Transverse colon (tissue), 4 donors: ENCODE measurements at regions not wholly inside any gene's neighbourhood (a gene's known extent, or its start where the extent isn't known, plus 50 kb on each side); places are given as distances from the start of the nearest gene placed in this dataset.

ENCODE experiments used
- DNase-seq: peaks from one replicate; pipeline ENCODE4 v3.0.0-alpha.2; 2019
- H3K27ac ChIP-seq, 4 donors: fragments of 200-600 bp; sonication (generic); 2 replicates each; pipeline ENCODE4 v1.5.1; 2016 to 2018; ENCODE audit warnings: inconsistent platforms in 4 of 4
- H3K27me3 ChIP-seq: fragments of 200-600 bp; sonication (generic); 2 replicates; pipeline ENCODE4 v1.5.1; 2017; ENCODE audit warnings: inconsistent platforms
- H3K36me3 ChIP-seq, 4 donors: fragments of 200-600 bp; sonication (generic); 2 replicates each; pipeline ENCODE4 v1.5.1; 2017 to 2019; ENCODE audit warnings: inconsistent platforms in 4 of 4
- H3K4me1 ChIP-seq, 4 donors: fragments of 200-600 bp; sonication (generic); 2 replicates each; pipeline ENCODE4 v1.5.1; 2017 to 2020; ENCODE audit warnings: inconsistent platforms in 4 of 4
- H3K4me3 ChIP-seq, 4 donors: fragments of 200-600 bp; sonication (generic); 1 replicate in 1 of 4; 2 replicates in 3 of 4; pipeline versions ENCODE4 v1.5.1 to v1.6.1; 2017 to 2019; ENCODE audit warnings: inconsistent platforms in 4 of 4
- H3K9me3 ChIP-seq, 2 donors: fragments of 200-600 bp; sonication (generic); 2 replicates each; pipeline ENCODE4 v1.5.1; 2017 to 2019; ENCODE audit warnings: inconsistent platforms in 2 of 2
- EP300 ChIP-seq: sonication (generic); formaldehyde crosslinking; IDR thresholded peaks from one replicate; pipeline ENCODE4 v1.6.1; 2017; ENCODE audit warnings: antibody characterized with exemption, low read depth
- POLR2A ChIP-seq: fragments of 450-650 bp; IDR thresholded peaks from one replicate; pipeline ENCODE4 v1.6.1; 2016; ENCODE audit warnings: antibody characterized with exemption, mild to moderate bottlenecking, moderate library complexity
- POLR2AphosphoS5 ChIP-seq, 3 donors: sonication (generic); formaldehyde crosslinking; IDR thresholded peaks; one replicate each; pipeline ENCODE4 v1.6.1; 2016; ENCODE audit warnings: antibody characterized with exemption in 3 of 3
- WGBS, 2 donors: methylation state at CpG; one replicate each; pipeline ENCODE4 v1.1.5; 2018; ENCODE audit warnings: low coverage in 1 of 2; 5-methylcytosine and 5-hydroxymethylcytosine counted together
- in situ Hi-C, 4 donors: fragments of 200-750 bp; cut with MboI; loops; one replicate each; pipeline versions ENCODE4 v1.15.0 to v1.15.1; 2017; ENCODE audit warnings: low sequenced_read_pairs in 3 of 4, low pct_ligation_motif_present in 1 of 4, low pct_unique_long_range_greater_than_20kb in 1 of 4
- intact Hi-C: fragments of 100-400 bp; cut with DNase I; formaldehyde crosslinking; loops from one replicate; pipeline ENCODE4 v1.15.1; 2023; ENCODE audit warnings: low total_unique reads
- TF ChIP-seq, protein P1 (sequence below), 5 experiments: fragments of 200-600 bp in 3 of 5; fragments of 450-650 bp in 2 of 5; sonication (generic) in 3 of 5; IDR thresholded peaks; 1 replicate in 2 of 5; 2 replicates in 3 of 5; pipeline ENCODE4 v1.5.1; 2016 to 2017; ENCODE audit warnings: antibody characterized with exemption in 5 of 5, inconsistent platforms in 3 of 5, mild to moderate bottlenecking in 2 of 5, moderate library complexity in 1 of 5

DNA sequence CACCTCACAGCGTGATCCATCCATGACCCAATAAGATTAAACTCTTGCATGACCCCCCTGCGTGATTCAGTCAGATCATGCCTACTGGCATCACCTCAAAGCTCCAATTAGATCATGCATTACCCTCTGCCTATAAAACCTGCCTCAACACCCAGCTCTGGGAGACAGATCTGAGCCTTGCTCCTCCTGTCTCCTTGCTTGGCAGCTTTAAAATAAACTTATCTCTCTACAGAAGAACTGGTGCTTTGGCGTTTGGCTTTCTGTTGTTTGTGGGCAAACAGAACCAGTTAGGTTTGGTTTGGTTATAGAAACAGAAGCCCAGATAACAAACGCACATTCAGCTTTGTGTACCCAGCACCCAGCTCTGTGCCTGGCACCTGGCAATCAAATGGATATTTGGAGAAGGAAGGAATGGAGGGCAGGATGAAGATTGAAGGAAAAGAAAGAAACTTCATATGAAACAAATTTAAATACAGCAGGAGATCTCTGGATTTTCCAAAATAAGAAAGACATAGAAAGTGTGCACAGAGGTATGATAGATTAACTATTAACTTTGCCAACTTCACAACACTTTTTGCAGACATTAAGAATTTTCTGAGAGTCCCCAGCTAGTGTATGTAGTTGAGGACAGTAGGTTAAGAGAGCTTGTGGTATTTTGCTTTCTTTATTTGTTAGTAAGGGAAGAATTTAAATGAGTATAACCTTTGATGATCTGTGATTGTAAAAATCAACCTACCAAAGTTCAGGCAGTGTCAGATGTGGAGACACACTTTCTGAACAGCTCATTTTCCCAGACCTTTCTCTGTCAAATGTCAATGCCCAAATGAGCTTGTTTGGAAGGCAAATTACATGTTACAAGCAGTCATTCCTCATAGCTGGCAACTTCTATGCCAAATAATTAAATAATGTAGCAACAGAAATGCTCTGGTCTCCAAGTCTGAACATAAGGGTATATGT is 102.1 kb upstream of the ASTN2 start:
- Histone ChIP-seq H3K27ac (no peak overlapping the region), H3K9me3 (no peaks in the 10 kb centered on the region), H3K4me1 (no peaks in the 10 kb centered on the region), H3K4me3 (no peak overlapping the region), H3K27me3 (no peaks in the 10 kb centered on the region), H3K36me3 (no peaks in the 10 kb centered on the region)
- no peak for TF ChIP-seq POLR2A
- TF ChIP-seq, protein P1, sequence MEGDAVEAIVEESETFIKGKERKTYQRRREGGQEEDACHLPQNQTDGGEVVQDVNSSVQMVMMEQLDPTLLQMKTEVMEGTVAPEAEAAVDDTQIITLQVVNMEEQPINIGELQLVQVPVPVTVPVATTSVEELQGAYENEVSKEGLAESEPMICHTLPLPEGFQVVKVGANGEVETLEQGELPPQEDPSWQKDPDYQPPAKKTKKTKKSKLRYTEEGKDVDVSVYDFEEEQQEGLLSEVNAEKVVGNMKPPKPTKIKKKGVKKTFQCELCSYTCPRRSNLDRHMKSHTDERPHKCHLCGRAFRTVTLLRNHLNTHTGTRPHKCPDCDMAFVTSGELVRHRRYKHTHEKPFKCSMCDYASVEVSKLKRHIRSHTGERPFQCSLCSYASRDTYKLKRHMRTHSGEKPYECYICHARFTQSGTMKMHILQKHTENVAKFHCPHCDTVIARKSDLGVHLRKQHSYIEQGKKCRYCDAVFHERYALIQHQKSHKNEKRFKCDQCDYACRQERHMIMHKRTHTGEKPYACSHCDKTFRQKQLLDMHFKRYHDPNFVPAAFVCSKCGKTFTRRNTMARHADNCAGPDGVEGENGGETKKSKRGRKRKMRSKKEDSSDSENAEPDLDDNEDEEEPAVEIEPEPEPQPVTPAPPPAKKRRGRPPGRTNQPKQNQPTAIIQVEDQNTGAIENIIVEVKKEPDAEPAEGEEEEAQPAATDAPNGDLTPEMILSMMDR (IDR thresholded peaks at IDR 0.05): no peak
- TF ChIP-seq POLR2AphosphoS5 (IDR thresholded peaks at IDR 0.05): no peak
- 32 to 33% methylated on average over 3 to 4 of the region's 4 CpGs for WGBS, 2 donors
- no peak for DNase-seq
- intact Hi-C loops: no loop called here
- in situ Hi-C loops: no loop called here

DNA sequence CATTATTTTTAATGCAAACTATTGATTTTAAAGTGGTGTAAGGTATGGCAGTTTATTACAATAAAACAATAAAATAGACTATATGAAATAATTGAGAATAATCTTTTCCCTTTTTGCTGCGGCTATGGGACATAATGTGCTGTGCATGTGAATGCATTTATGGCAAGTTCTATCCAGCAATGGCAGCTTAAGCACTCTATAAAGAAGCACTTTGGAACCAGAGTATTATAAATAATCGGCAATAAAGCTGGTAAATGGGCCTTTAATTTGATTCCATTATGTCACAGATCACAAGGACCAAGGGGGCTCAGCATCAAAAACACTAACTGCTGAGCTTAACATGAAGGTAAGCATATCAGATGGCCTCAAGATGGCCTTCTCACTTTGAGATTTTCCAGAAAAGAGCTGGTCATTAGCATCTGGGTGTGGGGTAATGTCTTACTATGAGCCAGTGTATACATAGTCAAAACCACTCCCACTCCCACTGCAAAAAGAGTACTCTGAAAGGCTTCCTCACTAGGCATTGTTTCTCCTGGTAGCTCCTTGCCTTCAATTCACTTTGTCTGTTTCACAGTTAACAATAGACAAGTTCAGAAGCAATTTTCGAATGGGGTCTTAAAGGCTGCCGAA is 97.1 kb upstream of the ASTN2 start:
- Histone ChIP-seq H3K9me3 (no peaks in the 10 kb centered on the region), H3K27ac (no peak overlapping the region), H3K4me1 (no peaks in the 10 kb centered on the region), H3K27me3 (no peaks in the 10 kb centered on the region), H3K36me3 (no peaks in the 10 kb centered on the region), H3K4me3 (no peak overlapping the region)
- TF ChIP-seq EP300: no peak
- in situ Hi-C loops (no loop called here), intact Hi-C loops (no loop called here)
- no peak for DNase-seq
- WGBS, 2 donors: 77 to 78% methylated on average over 2 to 4 of the region's 4 CpGs

DNA sequence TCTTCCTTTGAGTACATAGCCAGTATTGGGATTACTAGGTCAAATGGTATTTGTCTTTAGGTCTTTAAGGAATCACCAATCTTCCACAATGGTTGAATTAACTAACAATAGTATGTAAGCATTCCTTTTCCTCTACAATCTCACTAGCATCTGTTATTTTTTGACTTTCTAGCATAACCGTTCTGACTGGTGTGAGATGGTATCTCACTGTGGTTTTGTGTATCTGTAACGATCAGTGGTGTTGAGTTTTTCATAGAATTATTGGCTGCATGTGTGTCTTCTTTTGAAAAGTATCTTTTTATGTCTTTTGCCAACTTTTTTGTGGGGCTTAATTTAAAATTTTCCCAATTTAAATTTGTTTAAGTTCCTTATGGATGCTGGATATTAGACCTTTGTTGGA is 81.5 kb upstream of the ASTN2 start:
- Histone ChIP-seq H3K4me1 (peaks cover 0 to 7% (median 3%) of the 10 kb centered on the region in 4 donors), H3K27me3 (no peaks in the 10 kb centered on the region), H3K36me3 (no peaks in the 10 kb centered on the region), H3K27ac (no peak overlapping the region), H3K4me3 (no peak overlapping the region), H3K9me3 (no peaks in the 10 kb centered on the region)
- intact Hi-C loops: no loop called here
- in situ Hi-C loops: loop anchor here in 1 of 4 donors (5.0 kb wide), 1 partner anchor 51 kb away; no protein-coding TSS in a partner anchor
- TF ChIP-seq POLR2A (no peak), EP300 (no peak), POLR2AphosphoS5 (IDR thresholded peaks at IDR 0.05) (no peak)
- TF ChIP-seq, protein P1 (IDR thresholded peaks at IDR 0.05): no peak
- WGBS, 2 donors: 50 to 72% methylated on average over 1 to 2 of the region's 2 CpGs
- DNase-seq: no peak

DNA sequence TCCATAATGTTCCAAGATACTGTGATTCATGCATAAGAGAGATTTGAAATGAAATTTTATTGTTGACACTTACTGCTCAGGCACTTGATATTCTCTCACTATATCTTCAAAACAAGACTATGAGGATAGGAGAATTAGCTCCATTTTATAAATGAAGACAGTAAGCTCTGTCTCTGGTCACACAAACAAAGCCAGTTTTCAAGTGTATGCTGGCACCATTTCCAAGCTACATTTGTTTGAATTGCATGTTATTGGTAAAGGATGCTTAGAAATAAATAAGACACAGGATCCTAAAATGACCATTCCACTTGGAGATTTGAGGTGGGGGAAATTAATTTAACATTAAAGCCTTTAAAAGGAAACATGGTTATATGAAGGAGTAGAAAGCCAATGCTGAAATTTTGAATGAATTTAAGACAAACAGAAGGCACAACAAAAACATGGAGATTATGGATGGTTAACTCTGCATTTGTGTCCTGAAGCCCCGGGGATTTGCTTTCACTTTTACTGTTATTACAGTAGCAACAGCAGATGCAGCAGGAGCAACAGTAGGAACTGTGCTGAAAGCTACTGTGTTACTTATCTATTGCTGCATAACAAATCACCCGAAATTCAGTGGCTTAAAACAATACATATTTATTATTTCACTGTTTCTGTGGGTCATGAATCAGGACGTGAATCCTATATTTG is 79.7 kb upstream of the ASTN2 start:
- H3K27me3 ChIP-seq: no peaks in the 10 kb centered on the region
- 11 to 23% methylated on average over 3 of the region's 3 CpGs for WGBS, 2 donors
- H3K9me3 ChIP-seq: no peaks in the 10 kb centered on the region
- H3K4me1 ChIP-seq: peaks cover 0 to 7% (median 3%) of the 10 kb centered on the region in 4 donors
- TF ChIP-seq POLR2A (no peak), POLR2AphosphoS5 (IDR thresholded peaks at IDR 0.05) (no peak)
- TF ChIP-seq, protein P1 (IDR thresholded peaks at IDR 0.05): no peak
- in situ Hi-C loops: loop anchor here in 1 of 4 donors (5.0 kb wide), 1 partner anchor 53 kb away; no protein-coding TSS in a partner anchor
- DNase-seq: no peak
- H3K4me3 ChIP-seq: no peak overlapping the region
- intact Hi-C loops: no loop called here
- no peak overlapping the region for H3K27ac ChIP-seq
- H3K36me3 ChIP-seq: no peaks in the 10 kb centered on the region
